HCT116 (cell line): ENCODE measurements at regions not wholly inside any gene's neighbourhood (a gene's known extent, or its start where the extent isn't known, plus 50 kb on each side); places are given as distances from the start of the nearest gene placed in this dataset.

Source experiments
- ATAC-seq: fragments of 200-7000 bp; cut with Tn5 transposase; 2 replicates; pipeline ENCODE4 v1.9.1; 2020; ENCODE audit warnings: mild to moderate bottlenecking, moderate library complexity
- BruUV-seq: library from RNA; stranded (reverse); fragments of 400-500 nt; replicated peaks from 2 replicates; lab custom pipeline; 2021; lab: Mats Ljungman, UMichigan
- CTCF ChIA-PET: fragments of 300-600 bp; sonication (Branson Sonifier 250); formaldehyde crosslinking; loops from one replicate; lab custom pipeline; 2021; ENCODE audit warnings: antibody characterized with exemption; lab: Charles Lee
- POLR2A ChIA-PET: fragments of 300-600, 350-600 bp; sonication (Branson Sonifier 250); formaldehyde crosslinking; loops from one replicate; lab custom pipeline; 2021; ENCODE audit warnings: antibody characterized with exemption; lab: Charles Lee
- RAD21 ChIA-PET, 2 experiments: fragments of 300-600 bp; sonication (Branson Sonifier 250); formaldehyde crosslinking; loops; one replicate each; lab custom pipeline; 2023; ENCODE audit warnings: low total read pairs in 2 of 2; ENCODE audit not compliant: uncharacterized antibody in 2 of 2, unreplicated experiment in 2 of 2, low non-redundant PET in 1 of 2; lab: Charles Lee
- DNase-seq: peaks from one replicate; pipeline ENCODE4 v3.0.0-alpha.2; 2010; ENCODE audit warnings: low read depth, low spot score
- H2AFZ ChIP-seq: fragments of 200-600 bp; shearing (Covaris generic), sonication (generic); 2 replicates; pipeline ENCODE4 v1.6.1; 2017; ENCODE audit warnings: low read depth, mixed run types, mixed read lengths, antibody characterized with exemption, low read length; ENCODE audit not compliant: poor library complexity, severe bottlenecking
- H3K27ac ChIP-seq: 2 replicates; pipeline ENCODE4 v1.5.1; 2012; ENCODE audit warnings: low read depth, low read length
- H3K27me3 ChIP-seq: fragments of 200-600 bp; sonication (generic); 2 replicates; pipeline ENCODE4 v1.6.1; 2016; ENCODE audit warnings: mixed run types, low read length, mixed read lengths; ENCODE audit not compliant: insufficient read depth
- H3K36me3 ChIP-seq, 2 experiments: fragments of 200-500 bp in 1 of 2; fragments of 200-600 bp in 1 of 2; sonication (Bioruptor generic) in 1 of 2; sonication (generic) in 1 of 2; 2 replicates each; pipeline versions ENCODE4 v1.5.1 to v1.6.1; 2014 to 2016; ENCODE audit warnings: low read length in 2 of 2, inconsistent platforms in 1 of 2, mixed read lengths in 1 of 2, mixed run types in 1 of 2; ENCODE audit not compliant: insufficient read depth in 2 of 2, control insufficient read depth in 1 of 2
- H3K4me1 ChIP-seq, 2 experiments: fragments of 200-600 bp in 1 of 2; sonication (generic) in 1 of 2; 2 replicates each; pipeline versions ENCODE4 v1.5.1 to v1.6.1; 2012 to 2017; ENCODE audit warnings: low read length in 2 of 2, inconsistent platforms in 1 of 2, mild to moderate bottlenecking in 1 of 2, mixed read lengths in 1 of 2, mixed run types in 1 of 2, moderate library complexity in 1 of 2; ENCODE audit not compliant: insufficient read depth in 2 of 2, control insufficient read depth in 1 of 2
- H3K4me2 ChIP-seq: fragments of 200-600 bp; sonication (generic); 2 replicates; pipeline ENCODE4 v1.6.1; 2017; ENCODE audit warnings: mixed run types, low read length, mixed read lengths
- H3K4me3 ChIP-seq, 2 experiments: fragments of 200-600 bp in 1 of 2; sonication (generic) in 1 of 2; replicated peaks in 1 of 2; 2 replicates each; pipeline ENCODE4 v1.5.1; 2011 to 2016; ENCODE audit warnings: low read length in 2 of 2, control low read depth in 1 of 2, low read depth in 1 of 2, mild to moderate bottlenecking in 1 of 2, mixed read lengths in 1 of 2, mixed run types in 1 of 2
- H3K79me2 ChIP-seq: fragments of 200-600 bp; sonication (generic); 2 replicates; pipeline ENCODE4 v1.6.1; 2017; ENCODE audit warnings: mild to moderate bottlenecking, mixed run types, low read length, moderate library complexity, mixed read lengths; ENCODE audit not compliant: insufficient read depth
- H3K9ac ChIP-seq: fragments of 200-600 bp; sonication (generic); 2 replicates; pipeline ENCODE4 v1.6.1; 2016; ENCODE audit warnings: low read length, mixed read lengths
- H3K9me2 ChIP-seq: fragments of 200-600 bp; sonication (generic), shearing (Covaris generic); 2 replicates; pipeline ENCODE4 v1.6.1; 2017; ENCODE audit warnings: mixed run types, mild to moderate bottlenecking, moderate library complexity; ENCODE audit not compliant: insufficient read depth
- H3K9me3 ChIP-seq, 2 experiments: fragments of 200-500 bp in 1 of 2; fragments of 200-600 bp in 1 of 2; sonication (Bioruptor generic) in 1 of 2; sonication (generic) in 1 of 2; 2 replicates each; pipeline ENCODE4 v1.6.1; 2014 to 2017; ENCODE audit warnings: low read length in 2 of 2, mixed read lengths in 2 of 2, inconsistent platforms in 1 of 2, low read depth in 1 of 2, mild to moderate bottlenecking in 1 of 2, mixed run types in 1 of 2, moderate library complexity in 1 of 2; ENCODE audit not compliant: control insufficient read depth in 1 of 2, insufficient read depth in 1 of 2
- H4K20me1 ChIP-seq: fragments of 200-600 bp; sonication (generic), shearing (Covaris generic); 2 replicates; pipeline ENCODE4 v1.6.1; 2017; ENCODE audit warnings: mixed run types, mild to moderate bottlenecking, moderate library complexity; ENCODE audit not compliant: insufficient read depth
- CBX3 ChIP-seq: IDR thresholded peaks from 2 replicates; pipeline ENCODE4 v1.6.1; 2012; ENCODE audit warnings: low read depth
- CEBPB ChIP-seq: IDR thresholded peaks from 2 replicates; pipeline ENCODE4 v1.6.1; 2012; ENCODE audit warnings: low read depth
- EGR1 ChIP-seq: IDR thresholded peaks from 2 replicates; pipeline ENCODE4 v1.6.1; 2012; ENCODE audit warnings: low read depth
- EZH2 ChIP-seq: fragments of 200-600 bp; sonication (generic); IDR thresholded peaks from 2 replicates; pipeline ENCODE4 v1.6.1; 2017; ENCODE audit warnings: antibody characterized with exemption, mixed run types
- FOSL1 ChIP-seq: IDR thresholded peaks from 2 replicates; pipeline ENCODE4 v1.6.1; 2012; ENCODE audit warnings: low read depth
- MAX ChIP-seq: IDR thresholded peaks from 2 replicates; pipeline ENCODE4 v1.6.1; 2012
- SIN3A ChIP-seq: IDR thresholded peaks from 2 replicates; pipeline ENCODE4 v1.6.1; 2012; ENCODE audit warnings: low read depth
- SP1 ChIP-seq: IDR thresholded peaks from 2 replicates; pipeline ENCODE4 v1.6.1; 2012; ENCODE audit warnings: low read depth
- SRF ChIP-seq: IDR thresholded peaks from 2 replicates; pipeline ENCODE4 v1.6.1; 2012; ENCODE audit warnings: low read depth
- YY1 ChIP-seq: IDR thresholded peaks from 2 replicates; pipeline ENCODE4 v1.6.1; 2011; ENCODE audit warnings: low read length, low read depth, moderate library complexity, mild to moderate bottlenecking; ENCODE audit not compliant: insufficient replicate concordance; ENCODE audit errors: extremely low read depth
- ZBTB33 ChIP-seq: IDR thresholded peaks from 2 replicates; pipeline ENCODE4 v1.6.1; 2011; ENCODE audit warnings: mild to moderate bottlenecking, low read length, moderate library complexity; ENCODE audit not compliant: insufficient replicate concordance; ENCODE audit errors: extremely low read depth
- ZNF274 ChIP-seq: fragments of 200-500 bp; sonication (Bioruptor generic); IDR thresholded peaks from 2 replicates; pipeline ENCODE4 v1.6.1; 2014; ENCODE audit warnings: mild to moderate bottlenecking, low read depth, low read length, inconsistent platforms
- intact Hi-C: fragments of 100-400 bp; cut with micrococcal nuclease; formaldehyde crosslinking; loops from 2 replicates; pipeline ENCODE4 v1.10.0; 2022

- Histone ChIP-seq H3K27ac (no peak overlapping the region), H4K20me1 (no peaks in the 10 kb centered on the region), H3K4me3 (no peak overlapping the region), H2AFZ (no peak overlapping the region), H3K4me1 (peaks cover 12 to 20% of the 10 kb centered on the region in 2 experiments; a peak in 2 of 4 replicates), H3K79me2 (no peaks in the 10 kb centered on the region), H3K9me3 (no peaks in the 10 kb centered on the region), H3K9me2 (no peaks in the 10 kb centered on the region), H3K4me2 (no peak overlapping the region), H3K27me3 (no peaks in the 10 kb centered on the region), H3K36me3 (peaks cover 0 to 7% of the 10 kb centered on the region in 2 experiments; a peak in 1 of 4 replicates), H3K9ac (no peak overlapping the region)
- ChIA-PET RAD21 (no interaction called here), POLR2A (no interaction called here), CTCF (interaction anchor here (1.1 kb wide), 1 partner anchor 219 kb away, joined by 4 read pairs; no protein-coding TSS in a partner anchor)
- intact Hi-C loops = no loop called here
- ATAC-seq = no peak
- DNase-seq = no peak
- BruUV-seq = no TSS peak
- TF ChIP-seq CEBPB (no peak), CBX3 (no peak), MAX (no peak), EGR1 (no peak), ZBTB33 (no peak)
These were observed 187.4 kb downstream of the PHLDA1 start for GRCh38 chr12:75844049-75844770.

GRCh38 chr12:75842090-75842489 is 189.5 kb downstream of the PHLDA1 start:
- POLR2A ChIA-PET = no interaction called here
- no peak overlapping the region for H3K4me2 ChIP-seq
- H3K9me3 ChIP-seq = no peaks in the 10 kb centered on the region
- TF ChIP-seq SRF (no peak), CBX3 (no peak), YY1 (no peak), SP1 (no peak), EZH2 (no peak), FOSL1 (no peak), ZBTB33 (no peak), MAX (no peak), SIN3A (no peak), ZNF274 (no peak)
- H3K4me3 ChIP-seq = no peak overlapping the region
- H3K27me3 ChIP-seq = no peaks in the 10 kb centered on the region
- H3K79me2 ChIP-seq = no peaks in the 10 kb centered on the region
- peaks cover 0 to 8% of the 10 kb centered on the region in 2 experiments; a peak in 1 of 4 replicates for H3K4me1 ChIP-seq
- H3K27ac ChIP-seq = no peak overlapping the region
- intact Hi-C loops = no loop called here
- H3K9ac ChIP-seq = no peak overlapping the region
- RAD21 ChIA-PET = no interaction called here
- H2AFZ ChIP-seq = no peak overlapping the region
- ATAC-seq (no peak), DNase-seq (no peak)
- BruUV-seq = no TSS peak
- no peaks in the 10 kb centered on the region for H4K20me1 ChIP-seq
- CTCF ChIA-PET = no interaction called here
- peaks cover 0 to 8% of the 10 kb centered on the region in 2 experiments; a peak in 1 of 4 replicates for H3K36me3 ChIP-seq
- H3K9me2 ChIP-seq = no peaks in the 10 kb centered on the region
